DND-41 (cell line): ENCODE measurements at regions not wholly inside any gene's neighbourhood (a gene's known extent, or its start where the extent isn't known, plus 50 kb on each side); places are given as distances from the start of the nearest gene placed in this dataset.

Experiments
- ATAC-seq: fragments of 200-7000 bp; cut with Tn5 transposase; 3 replicates; pipeline ENCODE4 v1.9.1; 2021; ENCODE audit warnings: low read depth; ENCODE audit not compliant: insufficient read depth
- DNase-seq: peaks from one replicate; pipeline ENCODE4 v3.0.0-alpha.2; 2020
- H2AFZ ChIP-seq: 2 replicates; pipeline ENCODE4 v1.6.0; 2012; ENCODE audit warnings: low read depth, low read length
- H3K27ac ChIP-seq: 2 replicates; pipeline ENCODE4 v1.5.1; 2012; ENCODE audit warnings: low read length, inconsistent platforms
- H3K27me3 ChIP-seq: fragments of 200-600 bp; sonication (generic); 2 replicates; pipeline ENCODE4 v1.6.0; 2012; ENCODE audit warnings: low read length, mild to moderate bottlenecking, inconsistent platforms; ENCODE audit not compliant: insufficient read depth, poor library complexity
- H3K36me3 ChIP-seq: 2 replicates; pipeline ENCODE4 v1.5.1; 2012; ENCODE audit warnings: low read length, inconsistent platforms; ENCODE audit not compliant: insufficient read depth
- H3K4me1 ChIP-seq: 2 replicates; pipeline ENCODE4 v1.5.1; 2012; ENCODE audit warnings: mild to moderate bottlenecking, low read length; ENCODE audit not compliant: insufficient read depth
- H3K4me2 ChIP-seq: 2 replicates; pipeline ENCODE4 v1.6.0; 2012; ENCODE audit warnings: mild to moderate bottlenecking, moderate library complexity, low read length, inconsistent platforms; ENCODE audit not compliant: insufficient read depth
- H3K4me3 ChIP-seq, 2 experiments: fragments of 200-600 bp in 1 of 2; shearing (Covaris generic) in 1 of 2; 2 replicates each; pipeline ENCODE4 v1.5.1; 2012 to 2016; ENCODE audit warnings: inconsistent platforms in 2 of 2, low read length in 2 of 2, mild to moderate bottlenecking in 2 of 2, low read depth in 1 of 2, moderate library complexity in 1 of 2
- H3K79me2 ChIP-seq: 2 replicates; pipeline ENCODE4 v1.6.0; 2012; ENCODE audit warnings: low read length, inconsistent platforms; ENCODE audit not compliant: insufficient read depth
- H3K9ac ChIP-seq: 2 replicates; pipeline ENCODE4 v1.6.0; 2012; ENCODE audit warnings: low read depth, mild to moderate bottlenecking, inconsistent platforms, low read length, moderate library complexity
- H3K9me3 ChIP-seq: 2 replicates; pipeline ENCODE4 v1.5.1; 2012; ENCODE audit warnings: low read length, moderate library complexity, mild to moderate bottlenecking, inconsistent platforms; ENCODE audit not compliant: insufficient read depth, severe bottlenecking
- H4K20me1 ChIP-seq: 2 replicates; pipeline ENCODE4 v1.6.0; 2012; ENCODE audit warnings: low read length; ENCODE audit not compliant: insufficient read depth
- CTCF ChIP-seq: IDR thresholded peaks from 2 replicates; pipeline ENCODE4 v1.5.1; 2012; ENCODE audit warnings: borderline replicate concordance, low read length, moderate library complexity, mild to moderate bottlenecking; ENCODE audit not compliant: poor library complexity, severe bottlenecking; ENCODE audit errors: extremely low read depth
- EZH2 ChIP-seq: IDR thresholded peaks from 3 replicates; pipeline ENCODE4 v1.6.1; 2012; ENCODE audit warnings: borderline replicate concordance, low read depth, mild to moderate bottlenecking, moderate library complexity, low read length, inconsistent platforms; ENCODE audit not compliant: severe bottlenecking

- Histone ChIP-seq H3K4me2 (no peak overlapping the region), H3K9me3 (no peaks in the 10 kb centered on the region), H4K20me1 (no peaks in the 10 kb centered on the region), H3K27me3 (no peaks in the 10 kb centered on the region), H3K36me3 (no peaks in the 10 kb centered on the region), H3K9ac (no peak overlapping the region), H3K79me2 (no peaks in the 10 kb centered on the region), H2AFZ (no peak overlapping the region), H3K4me3 (no peak overlapping the region), H3K27ac (no peak overlapping the region), H3K4me1 (no peaks in the 10 kb centered on the region)
- no peak for TF ChIP-seq EZH2
- DNase-seq: no peak
- ATAC-seq: no peak
Measured at GRCh38 chr5:175261037-175261436, 182.9 kb downstream of the DRD1 start.

GRCh38 chr5:175257847-175258194 is 186.2 kb downstream of the DRD1 start:
- Histone ChIP-seq H3K36me3 (no peaks in the 10 kb centered on the region), H3K27ac (no peak overlapping the region), H2AFZ (no peak overlapping the region), H3K79me2 (no peaks in the 10 kb centered on the region), H3K4me1 (no peaks in the 10 kb centered on the region), H4K20me1 (no peaks in the 10 kb centered on the region), H3K9ac (no peak overlapping the region), H3K27me3 (peaks cover 4% of the 10 kb centered on the region), H3K4me2 (no peak overlapping the region), H3K4me3 (no peak overlapping the region), H3K9me3 (no peaks in the 10 kb centered on the region)
- DNase-seq (no peak), ATAC-seq (no peak)
- TF ChIP-seq CTCF: no peak
- TF ChIP-seq EZH2: no peak

- H3K27me3 ChIP-seq: peaks cover 4% of the 10 kb centered on the region
- H3K4me3 ChIP-seq: no peak overlapping the region
- TF ChIP-seq EZH2: no peak
- TF ChIP-seq CTCF: no peak
- H3K4me1 ChIP-seq: no peaks in the 10 kb centered on the region
- H2AFZ ChIP-seq: no peak overlapping the region
- no peak overlapping the region for H3K4me2 ChIP-seq
- no peaks in the 10 kb centered on the region for H4K20me1 ChIP-seq
- no peaks in the 10 kb centered on the region for H3K36me3 ChIP-seq
- no peak overlapping the region for H3K27ac ChIP-seq
- DNase-seq (no peak), ATAC-seq (no peak)
- no peaks in the 10 kb centered on the region for H3K9me3 ChIP-seq
- H3K79me2 ChIP-seq: no peaks in the 10 kb centered on the region
- H3K9ac ChIP-seq: no peak overlapping the region
Measured at GRCh38 chr5:175257128-175257846, 186.7 kb downstream of the DRD1 start.

GRCh38 chr5:175254155-175254554 is 189.8 kb downstream of the DRD1 start:
- Histone ChIP-seq H2AFZ (no peak overlapping the region), H3K4me2 (no peak overlapping the region), H3K79me2 (no peaks in the 10 kb centered on the region), H3K27ac (no peak overlapping the region), H3K9ac (no peak overlapping the region), H3K9me3 (no peaks in the 10 kb centered on the region), H3K4me1 (no peaks in the 10 kb centered on the region), H4K20me1 (no peaks in the 10 kb centered on the region), H3K36me3 (no peaks in the 10 kb centered on the region), H3K4me3 (no peak overlapping the region), H3K27me3 (peaks cover 4% of the 10 kb centered on the region)
- ATAC-seq (no peak), DNase-seq (no peak)
- no peak for TF ChIP-seq EZH2
- no peak for TF ChIP-seq CTCF
